SH-SY5Y (cell line): ENCODE measurements at regions not wholly inside any gene's neighbourhood (a gene's known extent, or its start where the extent isn't known, plus 50 kb on each side); places are given as distances from the start of the nearest gene placed in this dataset.

ENCODE experiments used
- GATA2 ChIP-seq: IDR thresholded peaks from 2 replicates; pipeline ENCODE4 v1.6.1; 2011; ENCODE audit warnings: mild to moderate bottlenecking, low read depth, low read length
- GATA3 ChIP-seq: IDR thresholded peaks from 2 replicates; pipeline ENCODE4 v1.6.1; 2011; ENCODE audit warnings: low read depth, mild to moderate bottlenecking, low read length, moderate library complexity

DNA sequence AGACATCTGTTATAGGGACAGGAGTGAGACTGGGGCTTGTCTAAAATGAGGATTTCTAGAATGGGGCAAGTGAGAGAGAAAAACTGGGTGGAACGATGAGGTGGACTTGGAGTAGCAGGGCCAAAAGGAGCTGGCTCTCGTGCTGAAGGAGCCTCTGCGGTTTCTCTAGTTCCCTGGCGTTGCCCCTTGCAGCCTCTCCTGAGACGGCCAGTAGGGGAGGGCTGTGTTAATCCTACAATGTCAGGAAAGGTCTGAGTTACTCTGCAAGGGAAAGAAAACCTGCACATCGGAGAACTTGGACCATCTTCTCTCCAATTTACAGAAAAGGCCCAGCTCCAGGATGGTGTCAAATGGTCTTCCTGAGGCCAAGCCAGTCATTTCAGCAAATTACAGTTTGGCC is 963.8 kb upstream of the FLRT2 start:
- TF ChIP-seq GATA3 (no peak), GATA2 (no peak)
